ENCODE measurements at regions not wholly inside any gene's neighbourhood (a gene's known extent, or its start where the extent isn't known, plus 50 kb on each side); places are given as distances from the start of the nearest gene placed in this dataset.

- TF ChIP-seq REST (IDR thresholded peaks at IDR 0.05) (no peak), CHD4 (IDR thresholded peaks at IDR 0.05; ENCODE audit: borderline replicate concordance) (no peak), FOXS1 (CRISPR knock-in tag; IDR thresholded peaks at IDR 0.05) (no peak), ZFP36 (IDR thresholded peaks at IDR 0.05; ENCODE audit: borderline replicate concordance, partially characterized antibody) (no peak), SMC3 (IDR thresholded peaks at IDR 0.05) (no peak)
Measured at GRCh38 chrX:7787714-7788113, 55.3 kb upstream of the VCX start (continued).

- WGBS (ENCODE audit: missing lambda C conversion rate): 0% methylated on average over 1 of the region's 1 CpG
- Histone ChIP-seq H3K9me3 (no peaks in the 10 kb centered on the region), H3K27ac (no peak overlapping the region), H3K4me1 (no peaks in the 10 kb centered on the region), H3K4me3 (no peak overlapping the region), H3K4me2 (no peak overlapping the region)
- FAIRE-seq (no peak), DNase-seq (ENCODE audit: low read depth in 1 of 2, low spot score in 1 of 2) (no peak), ATAC-seq (no peak)
- ChIA-PET POLR2A (no interaction called here), CTCF (interaction anchor here (0.6 kb wide), 1 partner anchor 15 kb away, joined by 3 read pairs; no protein-coding TSS in a partner anchor)
- TF ChIP-seq JUNB (IDR thresholded peaks at IDR 0.05): no peak
- TF ChIP-seq NR3C1 (IDR thresholded peaks at IDR 0.05): no peak
- TF ChIP-seq NFE2L2 (conservative IDR thresholded peaks at IDR 0.05; ENCODE audit: low read length): no peak
- no peak for TF ChIP-seq E2F6 (IDR thresholded peaks at IDR 0.05; ENCODE audit: borderline replicate concordance, low read depth)
- no peak for TF ChIP-seq TFCP2L1 (CRISPR knock-in tag; IDR thresholded peaks at IDR 0.05)
- no peak for TF ChIP-seq FOXS1 (CRISPR knock-in tag; IDR thresholded peaks at IDR 0.05)
- TF ChIP-seq CHD4 (IDR thresholded peaks at IDR 0.05; ENCODE audit: borderline replicate concordance): no peak
- TF ChIP-seq EHF (CRISPR knock-in tag; IDR thresholded peaks at IDR 0.05): no peak
- TF ChIP-seq CHD2 (IDR thresholded peaks at IDR 0.05; ENCODE audit: low read length, partially characterized antibody): no peak
- no peak for TF ChIP-seq RFX5 (IDR thresholded peaks at IDR 0.05)
- TF ChIP-seq RAD21 (conservative IDR thresholded peaks at IDR 0.05 in 1 of 2, IDR thresholded peaks at IDR 0.05 in 1 of 2): no peak
- no peak for TF ChIP-seq BHLHE40 (IDR thresholded peaks at IDR 0.05; ENCODE audit: low read depth, low read length)
- no peak for TF ChIP-seq SREBF2 (IDR thresholded peaks at IDR 0.05)
- TF ChIP-seq JUN (IDR thresholded peaks at IDR 0.05): no peak
- TF ChIP-seq HDAC2 (IDR thresholded peaks at IDR 0.05): no peak
- TF ChIP-seq KDM1A (IDR thresholded peaks at IDR 0.05; ENCODE audit: low read depth): no peak
- TF ChIP-seq KDM5A (IDR thresholded peaks at IDR 0.05): no peak
- TF ChIP-seq PBX3 (IDR thresholded peaks at IDR 0.05): no peak
- TF ChIP-seq HOXB13 (CRISPR knock-in tag; IDR thresholded peaks at IDR 0.05; ENCODE audit: low read depth): no peak
Measured at GRCh38 chrX:7784580-7784979, 58.4 kb upstream of the VCX start.

GRCh38 chrX:7779644-7780043 lies 63.3 kb upstream of the VCX start:
- H3K9me3 ChIP-seq: no peaks in the 10 kb centered on the region
- H3K27ac ChIP-seq: no peak overlapping the region
- POLR2A ChIA-PET: no interaction called here
- WGBS (ENCODE audit: missing lambda C conversion rate): 0% methylated on average over 2 of the region's 2 CpGs
- CTCF ChIA-PET: no interaction called here
- ATAC-seq (no peak), DNase-seq (ENCODE audit: low read depth in 1 of 2, low spot score in 1 of 2) (no peak), FAIRE-seq (no peak)
- H3K4me1 ChIP-seq: no peaks in the 10 kb centered on the region
- H3K4me2 ChIP-seq: no peak overlapping the region
- H3K4me3 ChIP-seq: no peak overlapping the region
- TF ChIP-seq TFCP2L1 (CRISPR knock-in tag; IDR thresholded peaks at IDR 0.05): no peak
- TF ChIP-seq HOXB13 (CRISPR knock-in tag; IDR thresholded peaks at IDR 0.05; ENCODE audit: low read depth): no peak
- no peak for TF ChIP-seq EP300 (IDR thresholded peaks at IDR 0.05)
- TF ChIP-seq MAX (IDR thresholded peaks at IDR 0.05): no peak
- no peak for TF ChIP-seq HDAC2 (IDR thresholded peaks at IDR 0.05)
- no peak for TF ChIP-seq FOSB (CRISPR knock-in tag; IDR thresholded peaks at IDR 0.05)
- no peak for TF ChIP-seq ZC3H11A (IDR thresholded peaks at IDR 0.05)
- no peak for TF ChIP-seq PBX3 (IDR thresholded peaks at IDR 0.05)
- no peak for TF ChIP-seq RCOR1 (IDR thresholded peaks at IDR 0.05; ENCODE audit: low read depth, low read length)
- TF ChIP-seq HEYL (CRISPR knock-in tag; IDR thresholded peaks at IDR 0.05): no peak
- no peak for TF ChIP-seq TP53 (CRISPR knock-in tag; IDR thresholded peaks at IDR 0.05)
- no peak for TF ChIP-seq CBX8 (IDR thresholded peaks at IDR 0.05)
- no peak for TF ChIP-seq HMGXB4 (CRISPR knock-in tag; IDR thresholded peaks at IDR 0.05; ENCODE audit: borderline replicate concordance)
- no peak for TF ChIP-seq KDM5A (IDR thresholded peaks at IDR 0.05)
